Stomach (tissue), 4 donors: ENCODE measurements at regions not wholly inside any gene's neighbourhood (a gene's known extent, or its start where the extent isn't known, plus 50 kb on each side); places are given as distances from the start of the nearest gene placed in this dataset.

Source experiments
- EP300 ChIP-seq: sonication (generic); formaldehyde crosslinking; IDR thresholded peaks from one replicate; pipeline ENCODE4 v1.6.1; 2017; ENCODE audit warnings: antibody characterized with exemption
- POLR2A ChIP-seq, 4 donors: fragments of 450-650 bp; IDR thresholded peaks; one replicate each; pipeline ENCODE4 v1.6.1; 2016; ENCODE audit warnings: antibody characterized with exemption in 4 of 4, control low read depth in 2 of 4, mild to moderate bottlenecking in 1 of 4, moderate library complexity in 1 of 4
- POLR2AphosphoS5 ChIP-seq, 3 donors: sonication (generic); formaldehyde crosslinking; IDR thresholded peaks; one replicate each; pipeline ENCODE4 v1.6.1; 2016; ENCODE audit warnings: antibody characterized with exemption in 3 of 3
- TF ChIP-seq, protein P1 (sequence below), 7 experiments: fragments of 450-650 bp in 4 of 7; fragments of 200-600 bp in 3 of 7; sonication (generic) in 3 of 7; IDR thresholded peaks; one replicate each; pipeline ENCODE4 v1.5.1; 2016 to 2019; ENCODE audit warnings: antibody characterized with exemption in 7 of 7, control low read depth in 2 of 7, mild to moderate bottlenecking in 1 of 7

DNA sequence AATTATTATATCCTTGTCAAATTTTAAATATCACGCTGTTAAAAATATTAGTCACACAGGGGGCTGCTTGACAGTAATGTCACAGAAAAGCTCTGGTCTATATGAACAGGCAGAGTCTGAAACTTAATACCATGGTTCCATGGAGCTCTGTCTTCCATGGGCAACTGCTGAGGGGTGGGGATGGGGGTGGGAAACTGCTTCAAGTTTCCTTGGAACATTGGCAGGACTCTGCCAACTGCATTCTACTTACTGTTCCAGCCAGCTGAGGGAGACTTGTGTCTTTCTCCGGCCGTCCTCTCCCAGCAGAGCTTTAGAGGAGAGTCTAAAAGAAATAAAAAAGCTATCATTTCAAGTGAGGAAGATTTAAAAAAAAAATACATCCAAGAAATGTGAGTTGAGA, 348.7 kb downstream of the ZIC1 start:
- TF ChIP-seq POLR2A (IDR thresholded peaks at IDR 0.05) = no peak
- no peak for TF ChIP-seq POLR2AphosphoS5 (IDR thresholded peaks at IDR 0.05)
- TF ChIP-seq, protein P1, sequence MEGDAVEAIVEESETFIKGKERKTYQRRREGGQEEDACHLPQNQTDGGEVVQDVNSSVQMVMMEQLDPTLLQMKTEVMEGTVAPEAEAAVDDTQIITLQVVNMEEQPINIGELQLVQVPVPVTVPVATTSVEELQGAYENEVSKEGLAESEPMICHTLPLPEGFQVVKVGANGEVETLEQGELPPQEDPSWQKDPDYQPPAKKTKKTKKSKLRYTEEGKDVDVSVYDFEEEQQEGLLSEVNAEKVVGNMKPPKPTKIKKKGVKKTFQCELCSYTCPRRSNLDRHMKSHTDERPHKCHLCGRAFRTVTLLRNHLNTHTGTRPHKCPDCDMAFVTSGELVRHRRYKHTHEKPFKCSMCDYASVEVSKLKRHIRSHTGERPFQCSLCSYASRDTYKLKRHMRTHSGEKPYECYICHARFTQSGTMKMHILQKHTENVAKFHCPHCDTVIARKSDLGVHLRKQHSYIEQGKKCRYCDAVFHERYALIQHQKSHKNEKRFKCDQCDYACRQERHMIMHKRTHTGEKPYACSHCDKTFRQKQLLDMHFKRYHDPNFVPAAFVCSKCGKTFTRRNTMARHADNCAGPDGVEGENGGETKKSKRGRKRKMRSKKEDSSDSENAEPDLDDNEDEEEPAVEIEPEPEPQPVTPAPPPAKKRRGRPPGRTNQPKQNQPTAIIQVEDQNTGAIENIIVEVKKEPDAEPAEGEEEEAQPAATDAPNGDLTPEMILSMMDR (IDR thresholded peaks at IDR 0.05) = no peak
- TF ChIP-seq EP300 = no peak
